ENCODE measurements at regions not wholly inside any gene's neighbourhood (a gene's known extent, or its start where the extent isn't known, plus 50 kb on each side); places are given as distances from the start of the nearest gene placed in this dataset.

DNA sequence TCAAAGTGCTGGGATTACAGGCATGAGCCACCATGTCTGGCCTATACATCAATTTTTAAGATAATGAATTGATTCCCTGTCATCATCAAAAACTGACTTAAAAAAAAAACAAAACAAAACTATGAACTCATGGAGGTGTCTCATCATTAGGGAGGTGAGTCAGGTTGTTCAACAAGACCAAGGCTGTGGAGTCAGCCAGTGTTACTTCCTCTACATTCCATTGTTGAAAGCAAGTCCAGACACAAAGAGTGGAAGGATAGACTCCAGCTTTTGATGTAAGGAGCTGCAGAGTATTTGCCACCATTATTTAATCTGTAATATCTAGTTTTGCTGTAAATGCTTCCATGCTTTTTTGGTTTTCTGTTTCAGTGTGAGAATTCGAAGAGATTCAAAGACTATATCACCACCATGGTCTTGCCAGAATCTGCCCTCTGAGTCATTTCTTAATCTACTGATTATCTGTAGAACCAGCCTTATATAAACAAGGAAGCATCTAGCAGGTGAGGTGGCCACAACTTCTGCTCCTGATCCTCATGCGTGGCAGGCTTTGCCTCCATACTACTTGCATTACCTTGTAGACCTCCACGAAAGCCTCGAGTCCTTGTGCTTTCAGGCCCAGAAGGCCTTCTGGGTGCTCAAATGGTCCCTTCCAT is 156.1 kb downstream of the FGF1 start:
- no peak for TF ChIP-seq EZH2 (IDR thresholded peaks at IDR 0.05; ENCODE audit: borderline replicate concordance, insufficient read depth, low read depth, low read length, poor library complexity, severe bottlenecking)
- TF ChIP-seq, protein P1, sequence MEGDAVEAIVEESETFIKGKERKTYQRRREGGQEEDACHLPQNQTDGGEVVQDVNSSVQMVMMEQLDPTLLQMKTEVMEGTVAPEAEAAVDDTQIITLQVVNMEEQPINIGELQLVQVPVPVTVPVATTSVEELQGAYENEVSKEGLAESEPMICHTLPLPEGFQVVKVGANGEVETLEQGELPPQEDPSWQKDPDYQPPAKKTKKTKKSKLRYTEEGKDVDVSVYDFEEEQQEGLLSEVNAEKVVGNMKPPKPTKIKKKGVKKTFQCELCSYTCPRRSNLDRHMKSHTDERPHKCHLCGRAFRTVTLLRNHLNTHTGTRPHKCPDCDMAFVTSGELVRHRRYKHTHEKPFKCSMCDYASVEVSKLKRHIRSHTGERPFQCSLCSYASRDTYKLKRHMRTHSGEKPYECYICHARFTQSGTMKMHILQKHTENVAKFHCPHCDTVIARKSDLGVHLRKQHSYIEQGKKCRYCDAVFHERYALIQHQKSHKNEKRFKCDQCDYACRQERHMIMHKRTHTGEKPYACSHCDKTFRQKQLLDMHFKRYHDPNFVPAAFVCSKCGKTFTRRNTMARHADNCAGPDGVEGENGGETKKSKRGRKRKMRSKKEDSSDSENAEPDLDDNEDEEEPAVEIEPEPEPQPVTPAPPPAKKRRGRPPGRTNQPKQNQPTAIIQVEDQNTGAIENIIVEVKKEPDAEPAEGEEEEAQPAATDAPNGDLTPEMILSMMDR (IDR thresholded peaks at IDR 0.05), result no peak
